ENCODE measurements at regions not wholly inside any gene's neighbourhood (a gene's known extent, or its start where the extent isn't known, plus 50 kb on each side); places are given as distances from the start of the nearest gene placed in this dataset.

- no peak overlapping the region for H3K4me3 ChIP-seq
- H3K27me3 ChIP-seq = peaks cover 0 to 5% (median 0%) of the 10 kb centered on the region in 4 donors
- H3K36me3 ChIP-seq = no peaks in the 10 kb centered on the region
- H3K9me3 ChIP-seq = peaks cover 0 to 20% (median 17%) of the 10 kb centered on the region in 4 donors
- 71% methylated on average over 7 of the region's 7 CpGs for WGBS
- H3K4me1 ChIP-seq = no peaks in the 10 kb centered on the region
- intact Hi-C loops (cut with DNase I) = no loop called here
- no peak for DNase-seq (ENCODE audit: extremely low spot score)
- H3K27ac ChIP-seq (replicated peaks in 1 of 4) = no peak overlapping the region
- no peak for TF ChIP-seq POLR2AphosphoS5 (IDR thresholded peaks at IDR 0.05)
- TF ChIP-seq POLR2A (IDR thresholded peaks at IDR 0.05; ENCODE audit: low read depth) = no peak
- TF ChIP-seq EP300 (IDR thresholded peaks at IDR 0.05) = no peak
- no peak for TF ChIP-seq CTCF (IDR thresholded peaks at IDR 0.05)
Measured at GRCh38 chr9:118640836-118641560, 728.2 kb downstream of the BRINP1 start.

GRCh38 chr9:118643118-118643517, 726.1 kb downstream of the BRINP1 start:
- intact Hi-C loops (cut with DNase I) = no loop called here
- peaks cover 0 to 2% (median 0%) of the 10 kb centered on the region in 4 donors for H3K27me3 ChIP-seq
- TF ChIP-seq EP300 (IDR thresholded peaks at IDR 0.05) (no peak), CTCF (IDR thresholded peaks at IDR 0.05) (no peak), POLR2A (IDR thresholded peaks at IDR 0.05; ENCODE audit: low read depth) (no peak), POLR2AphosphoS5 (IDR thresholded peaks at IDR 0.05) (no peak)
- DNase-seq (ENCODE audit: extremely low spot score) = no peak
- no peaks in the 10 kb centered on the region for H3K4me1 ChIP-seq
- WGBS = 41% methylated on average over 2 of the region's 2 CpGs
- no peak overlapping the region for H3K27ac ChIP-seq (replicated peaks in 1 of 4)
- no peak overlapping the region for H3K4me3 ChIP-seq
- H3K36me3 ChIP-seq = no peaks in the 10 kb centered on the region
- H3K9me3 ChIP-seq = peaks cover 0 to 29% (median 27%) of the 10 kb centered on the region in 4 donors

- H3K4me3 ChIP-seq = no peak overlapping the region
- H3K9me3 ChIP-seq = peaks cover 0 to 22% (median 19%) of the 10 kb centered on the region in 4 donors
- no peak for DNase-seq (ENCODE audit: extremely low spot score)
- H3K36me3 ChIP-seq = no peaks in the 10 kb centered on the region
- WGBS = 94% methylated on average over 1 of the region's 1 CpG
- no peaks in the 10 kb centered on the region for H3K27me3 ChIP-seq
- no peaks in the 10 kb centered on the region for H3K4me1 ChIP-seq
- intact Hi-C loops (cut with DNase I) = no loop called here
- no peak overlapping the region for H3K27ac ChIP-seq (replicated peaks in 1 of 4)
- TF ChIP-seq CTCF (IDR thresholded peaks at IDR 0.05) (no peak), POLR2AphosphoS5 (IDR thresholded peaks at IDR 0.05) (no peak), POLR2A (IDR thresholded peaks at IDR 0.05; ENCODE audit: low read depth) (no peak), EP300 (IDR thresholded peaks at IDR 0.05) (no peak)
Measured at GRCh38 chr9:118644066-118644465, 725.2 kb downstream of the BRINP1 start.

GRCh38 chr9:118647331-118647730, 721.9 kb downstream of the BRINP1 start:
- no peaks in the 10 kb centered on the region for H3K36me3 ChIP-seq
- TF ChIP-seq EP300 (IDR thresholded peaks at IDR 0.05) = no peak
- H3K27ac ChIP-seq (replicated peaks in 1 of 4) = no peak overlapping the region
- peaks cover 0 to 18% (median 17%) of the 10 kb centered on the region in 4 donors for H3K9me3 ChIP-seq
- no peaks in the 10 kb centered on the region for H3K4me1 ChIP-seq
- no peak for DNase-seq (ENCODE audit: extremely low spot score)
- intact Hi-C loops (cut with DNase I) = no loop called here
- H3K27me3 ChIP-seq = no peaks in the 10 kb centered on the region
- no peak overlapping the region for H3K4me3 ChIP-seq
- 100% methylated on average over 1 of the region's 1 CpG for WGBS

GRCh38 chr9:118650417-118650816, 718.8 kb downstream of the BRINP1 start:
- Histone ChIP-seq H3K4me3 (no peak overlapping the region), H3K36me3 (no peaks in the 10 kb centered on the region), H3K27ac (replicated peaks in 1 of 4) (no peak overlapping the region), H3K9me3 (peaks cover 0 to 18% (median 15%) of the 10 kb centered on the region in 4 donors), H3K4me1 (no peaks in the 10 kb centered on the region), H3K27me3 (no peaks in the 10 kb centered on the region)
- intact Hi-C loops (cut with DNase I) = no loop called here
- TF ChIP-seq EP300 (IDR thresholded peaks at IDR 0.05) (no peak), POLR2A (IDR thresholded peaks at IDR 0.05; ENCODE audit: low read depth) (no peak), CTCF (IDR thresholded peaks at IDR 0.05) (no peak), POLR2AphosphoS5 (IDR thresholded peaks at IDR 0.05) (no peak)
- no peak for DNase-seq (ENCODE audit: extremely low spot score)

Measured in esophagus muscularis mucosa (tissue), 4 donors.